Right atrium auricular region (tissue), 2 donors: ENCODE measurements at regions not wholly inside any gene's neighbourhood (a gene's known extent, or its start where the extent isn't known, plus 50 kb on each side); places are given as distances from the start of the nearest gene placed in this dataset.

Source experiments
- DNase-seq: peaks from one replicate; pipeline ENCODE4 v3.0.0-alpha.2; 2019; ENCODE audit warnings: low spot score
- H3K27ac ChIP-seq, 2 donors: fragments of 200-600 bp; sonication (generic); 1 replicate in 1 of 2; 2 replicates in 1 of 2; pipeline ENCODE4 v1.5.1; 2016 to 2019
- H3K27me3 ChIP-seq, 2 donors: fragments of 200-600 bp; sonication (generic); one replicate each; pipeline versions ENCODE4 v1.5.1 to v1.6.0; 2017 to 2019
- H3K36me3 ChIP-seq: fragments of 200-600 bp; sonication (generic); one replicate; pipeline ENCODE4 v1.5.1; 2016
- H3K4me1 ChIP-seq, 2 donors: fragments of 200-600 bp; sonication (generic); one replicate each; pipeline versions ENCODE4 v1.5.1 to v1.6.0; 2017 to 2019
- H3K4me3 ChIP-seq, 2 donors: fragments of 200-600 bp; sonication (generic); 1 replicate in 1 of 2; 2 replicates in 1 of 2; pipeline ENCODE4 v1.5.1; 2017 to 2019; ENCODE audit warnings: mild to moderate bottlenecking in 1 of 2, moderate library complexity in 1 of 2
- H3K9me3 ChIP-seq, 2 donors: fragments of 200-600 bp; sonication (generic); one replicate each; pipeline ENCODE4 v1.5.1; 2019
- CTCF ChIP-seq, 2 donors: fragments of 200-600 bp; sonication (generic); IDR thresholded peaks; one replicate each; pipeline ENCODE4 v1.5.1; 2019; ENCODE audit warnings: antibody characterized with exemption in 2 of 2

- Histone ChIP-seq H3K27me3 (no peaks in the 10 kb centered on the region), H3K4me1 (no peaks in the 10 kb centered on the region), H3K9me3 (no peaks in the 10 kb centered on the region), H3K36me3 (no peaks in the 10 kb centered on the region), H3K4me3 (no peak overlapping the region), H3K27ac (no peak overlapping the region)
- no peak for TF ChIP-seq CTCF (IDR thresholded peaks at IDR 0.05)
- DNase-seq = peak; percentile 21
Observed at GRCh38 chr11:134558258-134558835, 146.3 kb upstream of the B3GAT1 start.

DNA sequence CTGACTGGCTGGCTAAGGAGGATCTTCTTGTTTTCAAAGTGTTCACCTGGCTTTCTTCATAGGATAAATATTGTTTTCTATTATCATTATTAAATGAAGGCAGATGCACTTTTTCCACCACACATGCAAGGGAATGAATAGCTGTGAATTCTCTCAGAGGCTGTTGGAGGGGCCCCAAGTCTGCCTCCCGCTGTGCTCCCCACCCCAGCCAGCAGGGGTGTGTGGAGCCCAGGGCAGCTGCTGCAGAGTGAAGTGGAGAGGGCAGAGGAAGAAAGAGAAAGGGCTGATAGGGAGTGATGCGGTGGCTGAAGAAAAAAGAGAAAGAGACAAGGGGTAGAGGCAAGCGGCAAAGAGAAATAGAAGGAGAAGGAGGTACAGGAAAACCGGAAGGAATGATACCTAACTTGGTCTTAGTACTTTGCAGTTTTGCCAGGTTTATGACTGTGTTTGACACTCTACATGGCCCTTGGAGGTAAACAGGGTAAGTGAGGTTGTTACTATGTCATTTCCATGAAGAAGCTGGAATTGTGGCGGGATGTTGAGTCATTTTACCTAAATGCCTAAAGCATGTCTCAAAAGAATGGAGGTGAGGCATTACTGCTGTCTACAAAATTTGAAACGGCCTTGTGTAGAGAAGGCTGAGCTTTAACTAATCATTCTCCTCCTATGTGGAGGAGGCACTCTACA is 145.7 kb upstream of the B3GAT1 start:
- Histone ChIP-seq H3K9me3 (no peaks in the 10 kb centered on the region), H3K4me3 (no peak overlapping the region), H3K36me3 (no peaks in the 10 kb centered on the region), H3K4me1 (no peaks in the 10 kb centered on the region), H3K27ac (no peak overlapping the region), H3K27me3 (no peaks in the 10 kb centered on the region)
- no peak for DNase-seq
- no peak for TF ChIP-seq CTCF (IDR thresholded peaks at IDR 0.05)

DNA sequence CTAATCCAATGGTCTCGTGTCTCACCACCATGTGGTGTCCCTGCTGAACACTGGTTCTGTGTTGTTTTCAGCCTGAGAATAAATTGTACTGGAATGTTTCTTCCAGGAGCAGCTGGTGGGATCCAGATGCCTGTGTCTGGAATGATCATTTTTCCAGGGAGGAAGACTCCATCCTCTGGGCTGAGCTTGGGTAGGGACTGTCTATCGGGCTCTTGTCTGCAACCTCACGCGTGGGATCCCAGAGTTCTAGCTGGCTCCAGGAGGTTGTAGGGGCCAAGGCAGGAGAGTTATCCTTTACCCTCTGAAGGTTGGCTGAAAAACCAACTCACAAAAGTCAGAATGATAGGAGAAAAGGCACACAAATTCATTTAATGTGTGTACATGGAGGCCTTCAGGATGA is 144.1 kb upstream of the B3GAT1 start:
- no peak for DNase-seq
- Histone ChIP-seq H3K4me1 (no peaks in the 10 kb centered on the region), H3K27ac (no peak overlapping the region), H3K36me3 (no peaks in the 10 kb centered on the region), H3K9me3 (no peaks in the 10 kb centered on the region), H3K27me3 (no peaks in the 10 kb centered on the region), H3K4me3 (no peak overlapping the region)
- TF ChIP-seq CTCF (IDR thresholded peaks at IDR 0.05) = no peak

GRCh38 chr11:134555510-134555909 is 143.5 kb upstream of the B3GAT1 start:
- no peak overlapping the region for H3K27ac ChIP-seq
- H3K36me3 ChIP-seq = no peaks in the 10 kb centered on the region
- H3K9me3 ChIP-seq = no peaks in the 10 kb centered on the region
- TF ChIP-seq CTCF (IDR thresholded peaks at IDR 0.05) = no peak
- peak; percentile 54 for DNase-seq
- no peak overlapping the region for H3K4me3 ChIP-seq
- H3K4me1 ChIP-seq = no peaks in the 10 kb centered on the region
- no peaks in the 10 kb centered on the region for H3K27me3 ChIP-seq

- DNase-seq = peak; percentile 34
- Histone ChIP-seq H3K27me3 (no peaks in the 10 kb centered on the region), H3K4me1 (no peaks in the 10 kb centered on the region), H3K4me3 (no peak overlapping the region), H3K36me3 (no peaks in the 10 kb centered on the region), H3K9me3 (no peaks in the 10 kb centered on the region), H3K27ac (no peak overlapping the region)
- TF ChIP-seq CTCF (IDR thresholded peaks at IDR 0.05) = no peak
Observed at GRCh38 chr11:134554861-134555260, 142.8 kb upstream of the B3GAT1 start.

DNA sequence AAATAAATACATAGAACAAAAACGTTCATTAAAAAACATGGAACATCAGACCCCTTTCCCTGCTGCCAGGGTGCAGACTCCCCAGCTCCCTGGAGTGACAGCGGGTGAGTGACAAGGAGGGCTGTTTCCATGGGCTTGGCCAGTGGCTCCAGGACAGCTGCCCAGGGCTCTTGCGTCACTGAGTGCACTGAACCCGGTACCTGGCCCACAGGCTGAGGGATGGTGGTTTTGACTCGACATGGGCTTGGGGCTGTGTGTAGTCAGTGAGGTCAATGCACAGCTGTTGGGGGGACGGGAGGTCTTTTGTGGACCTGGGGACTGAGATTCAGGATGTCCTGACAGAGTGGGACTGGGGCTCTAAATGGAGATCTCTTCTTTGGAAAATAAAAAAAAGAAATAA is 142.1 kb upstream of the B3GAT1 start:
- H3K36me3 ChIP-seq = no peaks in the 10 kb centered on the region
- H3K9me3 ChIP-seq = no peaks in the 10 kb centered on the region
- H3K4me1 ChIP-seq = no peaks in the 10 kb centered on the region
- TF ChIP-seq CTCF (IDR thresholded peaks at IDR 0.05) = no peak
- H3K4me3 ChIP-seq = no peak overlapping the region
- no peak overlapping the region for H3K27ac ChIP-seq
- peak; percentile 49 for DNase-seq
- no peaks in the 10 kb centered on the region for H3K27me3 ChIP-seq
